ENCODE measurements at regions not wholly inside any gene's neighbourhood (a gene's known extent, or its start where the extent isn't known, plus 50 kb on each side); places are given as distances from the start of the nearest gene placed in this dataset.

GRCh38 chr14:98701377-98701776, 570.6 kb downstream of the BCL11B start:
- no peak for DNase-seq
- Histone ChIP-seq H3K9me3 (replicated peaks) (no peaks in the 10 kb centered on the region), H3K27ac (no peak overlapping the region), H3K4me3 (no peak overlapping the region), H3K36me3 (no peaks in the 10 kb centered on the region), H3K4me1 (no peaks in the 10 kb centered on the region), H3K27me3 (no peaks in the 10 kb centered on the region)

DNA sequence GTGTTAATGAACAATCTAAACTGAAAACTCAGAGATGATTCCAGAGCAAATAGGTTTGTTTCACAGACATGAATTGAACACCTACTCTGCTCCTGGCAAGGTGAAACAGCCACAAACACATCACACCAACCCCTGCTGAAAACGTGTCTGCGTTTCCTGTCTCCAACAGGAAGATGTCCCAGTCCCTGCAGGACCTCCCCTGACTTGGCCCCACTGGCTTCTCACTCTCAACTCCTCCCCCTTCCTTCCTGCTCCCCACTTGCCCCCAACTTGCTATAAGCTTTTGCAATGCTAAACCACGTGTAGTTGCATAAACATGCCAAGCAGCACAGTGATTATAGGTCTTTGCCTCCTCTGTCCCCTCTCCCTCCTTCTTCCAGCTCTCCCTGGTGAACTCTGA, 567.6 kb downstream of the BCL11B start:
- no peak for DNase-seq
- H3K36me3 ChIP-seq, result no peaks in the 10 kb centered on the region
- H3K9me3 ChIP-seq (replicated peaks), result no peaks in the 10 kb centered on the region
- H3K27ac ChIP-seq, result no peak overlapping the region
- no peaks in the 10 kb centered on the region for H3K4me1 ChIP-seq
- no peak overlapping the region for H3K4me3 ChIP-seq
- H3K27me3 ChIP-seq, result no peaks in the 10 kb centered on the region

- Histone ChIP-seq H3K27ac (peak overlapping the region; percentile 56), H3K27me3 (no peaks in the 10 kb centered on the region), H3K36me3 (no peaks in the 10 kb centered on the region), H3K4me3 (no peak overlapping the region), H3K9me3 (replicated peaks) (no peaks in the 10 kb centered on the region), H3K4me1 (no peaks in the 10 kb centered on the region)
- DNase-seq, result peak; percentile 19 to 33
These were observed 566.1 kb downstream of the BCL11B start for GRCh38 chr14:98705871-98706300.

- H3K27me3 ChIP-seq, result no peaks in the 10 kb centered on the region
- no peaks in the 10 kb centered on the region for H3K9me3 ChIP-seq (replicated peaks)
These were observed 564.5 kb downstream of the BCL11B start for GRCh38 chr14:98707522-98707921.

GRCh38 chr14:98708555-98708954, 563.4 kb downstream of the BCL11B start:
- Histone ChIP-seq H3K36me3 (no peaks in the 10 kb centered on the region), H3K27ac (no peak overlapping the region), H3K4me3 (no peak overlapping the region), H3K4me1 (no peaks in the 10 kb centered on the region), H3K9me3 (replicated peaks) (no peaks in the 10 kb centered on the region), H3K27me3 (no peaks in the 10 kb centered on the region)
- no peak for DNase-seq

More at GRCh38 chr14:98707522-98707921, 564.5 kb downstream of the BCL11B start:
- no peak overlapping the region for H3K27ac ChIP-seq
- H3K4me3 ChIP-seq, result no peak overlapping the region
- no peaks in the 10 kb centered on the region for H3K4me1 ChIP-seq
- no peaks in the 10 kb centered on the region for H3K36me3 ChIP-seq
- no peak for DNase-seq

- H3K27ac ChIP-seq, result no peak overlapping the region
- H3K4me3 ChIP-seq, result no peak overlapping the region
- no peaks in the 10 kb centered on the region for H3K9me3 ChIP-seq (replicated peaks)
- H3K27me3 ChIP-seq, result no peaks in the 10 kb centered on the region
- no peak for DNase-seq
- H3K4me1 ChIP-seq, result no peaks in the 10 kb centered on the region
- H3K36me3 ChIP-seq, result no peaks in the 10 kb centered on the region
These were observed 560.5 kb downstream of the BCL11B start for GRCh38 chr14:98711453-98711852.

DNA sequence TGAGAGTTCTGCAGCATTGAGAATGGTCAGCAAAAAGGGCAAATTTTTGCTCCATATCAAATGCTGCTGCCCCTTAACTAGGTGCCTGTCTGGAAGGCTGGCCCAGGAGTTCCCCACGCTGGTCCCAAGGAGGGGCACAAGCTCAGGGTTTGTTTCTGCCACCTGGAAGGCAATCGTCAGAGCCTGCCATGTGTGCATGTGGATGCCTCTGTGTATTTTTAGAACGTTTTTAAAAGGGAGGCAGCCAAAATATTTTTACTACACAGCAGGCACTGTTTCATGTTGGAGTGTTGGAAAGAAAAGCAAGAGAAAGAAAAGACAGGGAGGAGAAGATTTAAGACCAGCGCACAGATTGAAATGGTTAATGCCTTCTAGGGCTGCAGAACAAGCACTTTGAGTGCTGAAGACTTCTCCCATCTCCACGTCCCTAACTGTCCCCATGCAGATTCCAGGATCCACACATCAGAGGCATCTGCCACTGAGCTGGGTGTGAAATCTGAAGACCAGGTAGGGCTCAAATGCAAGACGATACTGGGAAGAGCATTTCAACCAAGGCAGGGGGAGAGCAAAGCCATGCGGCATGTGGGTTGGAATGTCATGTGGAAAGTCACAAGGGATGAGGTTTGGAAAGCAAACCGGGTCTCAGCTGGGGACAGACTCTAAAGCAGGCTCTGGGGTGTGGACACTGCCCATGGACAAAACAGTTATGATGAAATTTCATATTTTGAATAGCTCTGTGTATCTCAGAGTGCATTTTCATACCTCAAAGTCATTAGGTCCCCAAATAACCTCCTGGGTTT, 557.2 kb downstream of the BCL11B start:
- Histone ChIP-seq H3K36me3 (no peaks in the 10 kb centered on the region), H3K4me1 (no peaks in the 10 kb centered on the region), H3K4me3 (no peak overlapping the region), H3K27me3 (no peaks in the 10 kb centered on the region), H3K9me3 (replicated peaks) (no peaks in the 10 kb centered on the region), H3K27ac (no peak overlapping the region)
- no peak for DNase-seq

DNA sequence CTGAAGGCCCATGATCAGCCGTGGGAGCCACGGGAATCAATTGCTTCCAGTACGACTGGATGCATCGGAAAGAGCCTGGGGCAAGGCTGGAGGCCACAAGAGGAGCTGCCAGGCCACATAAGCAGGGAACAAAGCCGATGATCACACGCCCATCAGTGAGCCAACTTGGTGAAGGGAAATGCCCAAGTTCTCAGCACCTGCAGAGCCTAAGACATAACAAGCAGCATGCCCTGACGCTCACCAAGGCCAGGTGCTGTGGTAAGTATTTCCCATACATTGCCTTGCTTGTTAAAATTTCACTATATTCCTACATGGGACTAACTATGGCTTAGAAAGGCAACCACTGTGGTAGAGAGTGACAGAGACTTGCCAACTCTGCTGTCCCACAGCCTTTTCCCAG, 555.9 kb downstream of the BCL11B start:
- Histone ChIP-seq H3K9me3 (replicated peaks) (no peaks in the 10 kb centered on the region), H3K36me3 (no peaks in the 10 kb centered on the region), H3K27ac (no peak overlapping the region), H3K4me1 (no peaks in the 10 kb centered on the region), H3K4me3 (no peak overlapping the region), H3K27me3 (no peaks in the 10 kb centered on the region)
- no peak for DNase-seq

DNA sequence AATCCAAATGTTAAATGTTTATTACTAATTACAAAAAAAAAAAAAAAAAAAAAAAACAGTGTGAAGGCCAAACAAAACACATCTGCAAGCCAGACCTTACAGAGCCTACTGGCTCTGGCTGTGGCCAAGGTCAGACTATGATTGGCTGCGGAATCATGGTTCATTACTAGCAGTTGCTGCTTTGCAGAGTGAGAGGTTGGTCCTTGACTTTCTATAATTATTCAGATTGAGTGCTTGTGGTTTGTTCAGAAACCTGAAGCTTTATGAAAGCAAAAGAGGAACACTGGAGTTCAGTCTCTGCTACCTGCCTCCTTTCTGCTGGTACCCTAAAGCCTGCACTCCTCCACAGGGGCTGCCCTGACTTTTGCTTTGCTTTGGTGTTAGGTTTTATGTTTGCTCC, 550.9 kb downstream of the BCL11B start:
- Histone ChIP-seq H3K27ac (no peak overlapping the region), H3K4me3 (no peak overlapping the region), H3K4me1 (no peaks in the 10 kb centered on the region), H3K27me3 (no peaks in the 10 kb centered on the region), H3K9me3 (replicated peaks) (no peaks in the 10 kb centered on the region), H3K36me3 (no peaks in the 10 kb centered on the region)
- DNase-seq, result no peak

DNA sequence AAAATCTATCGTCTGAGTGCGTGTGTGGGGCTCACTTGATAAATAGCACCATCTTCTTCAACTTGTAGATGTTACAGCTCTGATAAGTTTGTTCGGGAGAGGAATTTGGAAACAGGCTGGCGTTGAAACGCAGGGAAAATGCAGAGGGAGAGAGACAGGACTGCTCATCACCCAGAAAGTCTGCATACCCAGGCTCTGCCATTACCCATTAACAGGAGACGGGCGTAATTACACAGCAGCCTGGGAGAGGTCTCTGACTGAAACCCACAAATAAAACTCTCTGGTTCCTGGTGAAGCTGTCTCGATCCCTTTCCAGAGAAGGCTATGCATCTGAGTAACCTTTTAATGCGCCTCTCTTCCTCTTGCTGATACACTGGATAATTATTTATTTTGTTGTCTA, 547.3 kb downstream of the BCL11B start:
- Histone ChIP-seq H3K36me3 (no peaks in the 10 kb centered on the region), H3K9me3 (replicated peaks) (no peaks in the 10 kb centered on the region)

DNA sequence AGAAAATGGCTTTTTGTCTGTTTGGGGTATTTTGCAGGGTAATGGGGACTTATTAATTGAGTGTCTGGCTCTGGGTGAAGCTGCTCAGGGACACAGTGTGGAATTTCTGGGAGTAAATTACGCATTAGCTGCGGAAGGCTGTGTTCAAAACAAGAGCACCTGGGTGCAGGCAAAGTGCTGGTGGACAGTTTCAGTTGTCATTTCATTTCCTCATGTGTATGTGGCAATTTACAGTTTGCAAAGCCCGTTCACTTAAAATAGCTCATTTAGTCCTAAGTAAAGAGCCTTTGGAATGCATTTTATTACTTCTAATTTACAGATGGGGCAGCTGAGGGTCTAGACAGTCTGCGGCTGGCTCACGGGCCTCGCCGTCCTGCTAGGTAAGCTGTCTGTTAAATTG, 546.8 kb downstream of the BCL11B start:
- no peak for DNase-seq
- H3K27ac ChIP-seq, result no peak overlapping the region
- H3K36me3 ChIP-seq, result no peaks in the 10 kb centered on the region
- H3K27me3 ChIP-seq, result 0 out of 2 replicates have a peak, but pooled peaks cover 3% of the 10 kb centered on the region
- H3K4me1 ChIP-seq, result no peaks in the 10 kb centered on the region
- no peaks in the 10 kb centered on the region for H3K9me3 ChIP-seq (replicated peaks)
- no peak overlapping the region for H3K4me3 ChIP-seq

More for the DNA sequence above, 547.3 kb downstream of the BCL11B start:
- no peak overlapping the region for H3K27ac ChIP-seq
- no peak for DNase-seq
- H3K4me3 ChIP-seq, result no peak overlapping the region
- 0 out of 2 replicates have a peak, but pooled peaks cover 3% of the 10 kb centered on the region for H3K27me3 ChIP-seq
- no peaks in the 10 kb centered on the region for H3K4me1 ChIP-seq

DNA sequence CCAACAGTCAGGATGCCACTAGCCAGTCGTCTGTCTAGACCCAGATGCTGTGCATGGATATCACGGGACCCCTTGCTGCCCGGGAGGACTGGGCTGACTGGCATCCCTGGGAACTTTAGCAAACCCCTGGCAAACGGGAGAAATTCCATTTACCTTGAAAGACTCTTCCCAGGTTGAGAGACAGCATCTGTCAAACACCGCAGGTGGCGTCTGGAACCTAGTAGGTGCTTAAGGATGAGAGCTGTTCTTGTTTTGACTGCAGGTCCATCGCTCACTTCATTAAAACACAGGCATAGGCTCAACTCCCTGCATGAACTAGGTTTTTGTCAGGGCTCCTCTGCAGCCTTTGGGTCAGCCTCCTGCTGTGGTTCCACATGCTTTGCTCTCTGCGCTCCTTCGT, 546.3 kb downstream of the BCL11B start:
- no peak for DNase-seq
- H3K4me3 ChIP-seq, result no peak overlapping the region
- no peak overlapping the region for H3K27ac ChIP-seq
- H3K36me3 ChIP-seq, result no peaks in the 10 kb centered on the region
- no peaks in the 10 kb centered on the region for H3K4me1 ChIP-seq
- 0 out of 2 replicates have a peak, but pooled peaks cover 3% of the 10 kb centered on the region for H3K27me3 ChIP-seq
- no peaks in the 10 kb centered on the region for H3K9me3 ChIP-seq (replicated peaks)

DNA sequence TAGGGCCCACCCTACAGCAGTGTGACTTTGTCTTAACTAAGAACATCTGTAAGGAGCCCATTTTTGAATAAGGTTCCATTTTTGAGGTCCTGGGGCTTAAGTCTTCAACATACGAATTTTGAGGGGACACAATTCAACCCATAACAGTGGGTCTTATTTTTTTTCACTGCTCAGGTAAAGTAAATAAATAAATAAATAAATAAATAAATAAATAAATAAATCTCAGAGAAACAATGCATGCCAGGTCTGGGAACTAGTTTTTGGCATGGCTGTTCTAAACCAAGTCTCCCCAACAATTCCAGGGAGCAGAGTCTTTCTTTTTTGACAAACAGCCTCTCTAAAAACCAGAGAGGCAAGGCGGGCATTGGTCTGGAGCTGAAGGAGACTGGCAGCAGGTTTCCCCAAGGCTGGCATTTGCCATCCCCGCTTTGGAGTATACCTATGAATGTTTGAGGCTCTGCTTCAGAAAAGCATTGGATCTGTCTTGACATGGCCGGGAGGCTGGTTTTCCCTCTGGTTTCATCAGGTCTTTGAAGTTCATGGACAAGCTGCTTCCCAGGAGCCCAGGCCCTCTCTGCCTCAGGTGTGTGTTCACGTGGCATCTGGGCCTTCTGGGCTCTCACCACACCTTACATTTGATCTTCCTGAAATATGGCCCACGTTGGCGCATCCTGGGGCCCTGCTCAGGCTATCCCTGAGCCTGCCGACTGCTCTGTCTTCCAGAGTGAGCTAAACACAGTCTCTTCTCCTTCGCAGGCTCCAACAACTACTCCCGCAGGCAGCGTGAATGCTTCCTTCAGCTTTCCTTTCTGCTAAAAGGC, 545.2 kb downstream of the BCL11B start:
- no peaks in the 10 kb centered on the region for H3K4me1 ChIP-seq
- H3K36me3 ChIP-seq, result no peaks in the 10 kb centered on the region
- H3K27ac ChIP-seq, result no peak overlapping the region
- H3K27me3 ChIP-seq, result 0 out of 2 replicates have a peak, but pooled peaks cover 3% of the 10 kb centered on the region
- no peak for DNase-seq
- H3K4me3 ChIP-seq, result no peak overlapping the region
- no peaks in the 10 kb centered on the region for H3K9me3 ChIP-seq (replicated peaks)

DNA sequence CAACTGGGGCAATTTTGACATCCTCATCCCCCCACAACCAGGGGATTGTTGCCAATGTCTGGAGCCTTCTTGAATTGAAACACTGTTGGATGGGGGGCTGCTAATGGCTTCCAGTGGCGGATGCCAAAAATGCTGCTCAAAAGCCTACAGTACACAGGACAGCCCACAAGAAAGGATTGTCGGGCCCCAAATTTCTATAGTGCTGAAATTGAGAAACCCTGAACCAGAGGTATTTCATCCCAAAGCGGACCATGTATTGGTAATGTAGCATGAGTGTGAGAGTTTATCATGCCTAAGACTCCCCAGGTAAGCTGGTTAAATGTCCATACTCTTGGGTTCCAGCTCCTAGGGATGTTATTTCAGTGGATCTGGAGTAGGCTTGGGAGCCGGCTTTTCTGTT, 544.0 kb downstream of the BCL11B start:
- H3K36me3 ChIP-seq, result no peaks in the 10 kb centered on the region
- DNase-seq, result no peak
- H3K27me3 ChIP-seq, result 0 out of 2 replicates have a peak, but pooled peaks cover 3% of the 10 kb centered on the region
- no peak overlapping the region for H3K27ac ChIP-seq
- H3K4me1 ChIP-seq, result no peaks in the 10 kb centered on the region
- no peak overlapping the region for H3K4me3 ChIP-seq
- no peaks in the 10 kb centered on the region for H3K9me3 ChIP-seq (replicated peaks)

GRCh38 chr14:98728836-98729235, 543.2 kb downstream of the BCL11B start:
- no peak overlapping the region for H3K27ac ChIP-seq
- H3K4me3 ChIP-seq, result no peak overlapping the region
- DNase-seq, result no peak
- H3K36me3 ChIP-seq, result no peaks in the 10 kb centered on the region
- no peaks in the 10 kb centered on the region for H3K9me3 ChIP-seq (replicated peaks)
- 0 out of 2 replicates have a peak, but pooled peaks cover 3% of the 10 kb centered on the region for H3K27me3 ChIP-seq
- H3K4me1 ChIP-seq, result no peaks in the 10 kb centered on the region
